ENCODE measurements at regions not wholly inside any gene's neighbourhood (a gene's known extent, or its start where the extent isn't known, plus 50 kb on each side); places are given as distances from the start of the nearest gene placed in this dataset.
A peak's percentile ranks its signal among the peaks of the same experiment; 100 is the strongest.

GRCh38 chr4:106614441-106614840, 245.9 kb upstream of the GIMD1 start:
- intact Hi-C loops (cut with DNase I): no loop called here
- no peak for DNase-seq (ENCODE audit: low spot score)
- ATAC-seq: no peak

- intact Hi-C loops (cut with DNase I): no loop called here
- ATAC-seq: no peak
- DNase-seq (ENCODE audit: low spot score): no peak
These were observed 241.3 kb upstream of the GIMD1 start for GRCh38 chr4:106609917-106610316.

GRCh38 chr4:106607558-106607957, 239.0 kb upstream of the GIMD1 start:
- DNase-seq (ENCODE audit: low spot score) (no peak), ATAC-seq (no peak)
- intact Hi-C loops (cut with DNase I): no loop called here

GRCh38 chr4:106604319-106605051, 235.9 kb upstream of the GIMD1 start:
- DNase-seq (ENCODE audit: low spot score) (no peak), ATAC-seq (peak; percentile 34)
- intact Hi-C loops (cut with DNase I): no loop called here

- intact Hi-C loops (cut with DNase I): no loop called here
- DNase-seq (ENCODE audit: low spot score) (no peak), ATAC-seq (peak; percentile 30)
These were observed 234.9 kb upstream of the GIMD1 start for GRCh38 chr4:106603471-106603870.

- ATAC-seq: no peak
- no peak for DNase-seq (ENCODE audit: low spot score)
- intact Hi-C loops (cut with DNase I): no loop called here
These were observed 234.1 kb upstream of the GIMD1 start for GRCh38 chr4:106602711-106603110.

- no peak for DNase-seq (ENCODE audit: low spot score)
- intact Hi-C loops (cut with DNase I): no loop called here
- no peak for ATAC-seq
These were observed 232.9 kb upstream of the GIMD1 start for GRCh38 chr4:106601519-106601918.

- intact Hi-C loops (cut with DNase I): no loop called here
- DNase-seq (ENCODE audit: low spot score): no peak
- no peak for ATAC-seq
These were observed 227.3 kb upstream of the GIMD1 start for GRCh38 chr4:106595906-106596305.

GRCh38 chr4:106594291-106594952, 225.8 kb upstream of the GIMD1 start:
- DNase-seq (ENCODE audit: low spot score): no peak
- ATAC-seq: no peak
- intact Hi-C loops (cut with DNase I): no loop called here

GRCh38 chr4:106588891-106589290, 220.3 kb upstream of the GIMD1 start:
- no peak for DNase-seq (ENCODE audit: low spot score)
- no peak for ATAC-seq
- intact Hi-C loops (cut with DNase I): no loop called here

GRCh38 chr4:106587558-106587957, 219.0 kb upstream of the GIMD1 start:
- ATAC-seq: peak; percentile 35
- intact Hi-C loops (cut with DNase I): no loop called here
- no peak for DNase-seq (ENCODE audit: low spot score)

- DNase-seq (ENCODE audit: low spot score) (no peak), ATAC-seq (no peak)
- intact Hi-C loops (cut with DNase I): no loop called here
These were observed 217.4 kb upstream of the GIMD1 start for GRCh38 chr4:106585915-106586349.

- DNase-seq (ENCODE audit: low spot score): no peak
- ATAC-seq: no peak
- intact Hi-C loops (cut with DNase I): no loop called here
These were observed 215.9 kb upstream of the GIMD1 start for GRCh38 chr4:106584337-106584989.

- peak; percentile 91 for ATAC-seq
- intact Hi-C loops (cut with DNase I): no loop called here
These were observed 215.0 kb upstream of the GIMD1 start for GRCh38 chr4:106583567-106583966.

GRCh38 chr4:106583108-106583507, 214.5 kb upstream of the GIMD1 start:
- ATAC-seq (no peak), DNase-seq (ENCODE audit: low spot score) (no peak)
- intact Hi-C loops (cut with DNase I): no loop called here

More at GRCh38 chr4:106583567-106583966, 215.0 kb upstream of the GIMD1 start:
- no peak for DNase-seq (ENCODE audit: low spot score)

GRCh38 chr4:106582103-106582502, 213.5 kb upstream of the GIMD1 start:
- ATAC-seq: no peak
- DNase-seq (ENCODE audit: low spot score): no peak
- intact Hi-C loops (cut with DNase I): no loop called here

GRCh38 chr4:106579236-106579635, 210.7 kb upstream of the GIMD1 start:
- intact Hi-C loops (cut with DNase I): loop anchor here (10.0 kb wide), 1 partner anchor 1726 kb away; no protein-coding TSS in a partner anchor
- ATAC-seq (no peak), DNase-seq (ENCODE audit: low spot score) (no peak)

- intact Hi-C loops (cut with DNase I): loop anchor here (10.0 kb wide), 1 partner anchor 1735 kb away; no protein-coding TSS in a partner anchor
- ATAC-seq (peak; percentile 44), DNase-seq (ENCODE audit: low spot score) (no peak)
These were observed 200.8 kb upstream of the GIMD1 start for GRCh38 chr4:106569146-106570031.

GRCh38 chr4:106565727-106566126, 197.1 kb upstream of the GIMD1 start:
- intact Hi-C loops (cut with DNase I): no loop called here
- peak; percentile 54 for DNase-seq (ENCODE audit: low spot score)
- peak; percentile 93 for ATAC-seq
